ENCODE measurements at regions not wholly inside any gene's neighbourhood (a gene's known extent, or its start where the extent isn't known, plus 50 kb on each side); places are given as distances from the start of the nearest gene placed in this dataset.

DNA sequence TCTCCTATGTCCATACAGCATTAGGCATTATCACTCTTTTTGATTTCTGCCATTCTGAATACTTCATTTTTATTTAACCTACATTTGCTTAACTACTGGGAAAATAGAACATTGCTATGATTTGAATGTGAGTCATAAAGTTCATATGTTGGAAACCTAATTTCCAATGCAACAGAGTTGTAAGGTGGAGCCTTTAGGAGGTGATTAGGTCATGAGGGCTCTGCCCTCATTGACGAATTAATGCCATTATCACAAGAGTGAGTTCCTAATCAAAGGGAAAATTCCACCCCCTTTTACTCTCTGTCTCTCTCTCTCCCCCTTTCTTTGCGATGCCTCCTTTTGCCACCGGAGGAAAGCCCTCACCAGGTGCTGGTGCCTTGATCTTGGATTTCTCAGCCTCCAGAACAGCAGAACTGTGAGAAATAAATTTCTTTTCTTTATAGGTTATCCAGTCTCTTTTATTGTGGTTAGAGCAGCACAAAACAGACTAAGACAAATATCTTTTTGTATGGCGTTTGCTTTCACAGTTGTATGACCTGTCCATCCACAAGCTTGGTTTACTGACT lies 180.1 kb upstream of the ARID2 start:
- DNase-seq (ENCODE audit: low read depth), result no peak

DNA sequence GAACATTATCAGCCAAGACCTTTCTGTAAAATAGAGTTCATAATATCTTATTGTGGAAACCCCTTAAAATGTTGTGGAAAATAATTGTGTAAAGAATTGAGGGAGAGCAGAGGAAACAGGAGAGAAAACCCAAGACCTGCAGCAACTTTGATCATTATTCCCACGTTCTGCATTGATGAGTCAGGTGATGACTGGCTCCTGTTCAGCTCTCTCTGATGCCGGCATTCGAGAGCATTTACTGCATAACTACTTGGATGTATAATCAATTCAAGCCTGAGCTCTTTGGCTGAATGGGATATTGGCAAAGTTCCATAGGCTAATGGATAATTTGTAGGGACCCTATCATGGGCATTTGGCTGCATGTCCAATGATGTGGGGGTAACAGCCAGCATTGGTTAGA lies 176.3 kb upstream of the ARID2 start:
- no peak for DNase-seq (ENCODE audit: low read depth)

DNA sequence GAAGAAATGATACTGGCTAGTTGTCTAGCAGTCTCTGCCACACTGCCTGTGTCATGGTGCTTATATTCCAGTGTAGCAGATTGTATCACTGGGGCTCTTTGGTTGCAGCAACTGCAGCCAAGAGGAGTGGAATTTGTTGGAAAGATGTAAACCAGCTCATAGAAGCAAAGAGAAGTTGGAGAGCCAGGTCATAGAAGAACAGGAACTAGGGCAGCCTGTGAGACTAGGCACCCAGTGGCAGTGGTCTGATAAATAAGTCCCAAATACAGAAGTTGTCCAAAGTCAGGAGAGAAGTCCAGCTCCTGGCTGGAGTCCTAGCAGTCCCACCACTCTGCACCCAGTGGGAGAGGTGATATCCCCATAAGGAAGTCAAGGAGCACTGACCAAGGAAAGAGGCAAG lies 172.5 kb upstream of the ARID2 start:
- DNase-seq (ENCODE audit: low read depth), result no peak

GRCh38 chr12:45558353-45558752 lies 171.2 kb upstream of the ARID2 start:
- DNase-seq (ENCODE audit: low read depth), result no peak

DNA sequence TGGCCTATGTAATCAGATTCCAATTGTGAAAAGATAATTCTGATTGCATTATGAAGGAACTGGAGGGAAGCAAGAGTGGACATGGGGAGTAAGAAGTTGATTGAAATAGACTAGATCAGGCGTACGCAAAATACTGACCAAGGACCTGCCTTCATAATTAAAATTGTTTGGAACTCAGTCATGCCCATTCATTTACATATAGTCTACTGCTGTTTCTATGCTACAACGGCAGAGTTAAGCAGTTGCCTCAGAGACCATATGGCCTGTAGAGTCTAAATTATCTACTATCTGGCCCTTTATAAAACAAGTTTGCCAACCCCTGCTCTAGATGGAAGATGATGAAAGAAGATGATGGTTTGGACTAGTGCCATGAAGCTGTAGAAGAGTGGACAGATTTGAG lies 170.0 kb upstream of the ARID2 start:
- DNase-seq (ENCODE audit: low read depth), result no peak

DNA sequence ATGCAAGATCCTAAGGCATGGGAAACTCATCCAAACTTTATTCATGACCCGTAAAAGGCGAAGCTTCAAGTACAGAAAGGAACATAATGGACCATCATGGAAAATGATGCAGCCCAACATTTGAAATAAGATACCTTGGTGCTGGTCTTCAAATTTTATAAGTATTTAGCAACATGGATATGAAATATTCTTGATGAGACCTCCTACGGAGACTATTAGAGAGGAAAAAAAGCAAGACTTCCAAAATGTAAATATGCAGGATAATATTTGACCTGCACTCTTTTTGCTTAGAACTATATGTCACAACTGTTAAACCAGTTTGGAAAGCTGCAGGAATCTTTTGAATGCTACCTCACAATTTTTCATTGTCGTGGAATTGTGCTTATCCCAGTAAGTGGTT lies 168.8 kb upstream of the ARID2 start:
- DNase-seq (ENCODE audit: low read depth), result no peak

GRCh38 chr12:45561488-45561887 lies 168.0 kb upstream of the ARID2 start:
- no peak for DNase-seq (ENCODE audit: low read depth)

GRCh38 chr12:45565590-45565989 lies 163.9 kb upstream of the ARID2 start:
- no peak for DNase-seq (ENCODE audit: low read depth)

DNA sequence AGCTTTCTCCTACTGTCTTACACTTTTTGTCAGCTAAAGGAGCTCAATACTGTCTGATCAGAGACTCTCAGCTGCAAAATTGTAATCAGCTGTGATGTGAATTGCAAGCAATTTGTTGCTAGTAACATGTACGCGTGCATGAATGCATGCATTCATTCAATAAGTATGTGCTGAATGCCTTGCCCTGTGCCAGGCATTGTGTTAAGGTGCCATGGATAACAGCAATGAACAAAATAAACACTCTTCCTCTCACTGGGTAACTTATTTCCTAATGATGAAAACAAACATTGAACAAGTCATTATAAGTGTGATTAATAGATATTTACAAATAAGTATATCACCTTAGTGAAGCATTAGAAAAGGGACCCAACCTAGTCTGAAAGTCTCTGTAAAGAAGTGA lies 163.2 kb upstream of the ARID2 start:
- DNase-seq (ENCODE audit: low read depth), result no peak

DNA sequence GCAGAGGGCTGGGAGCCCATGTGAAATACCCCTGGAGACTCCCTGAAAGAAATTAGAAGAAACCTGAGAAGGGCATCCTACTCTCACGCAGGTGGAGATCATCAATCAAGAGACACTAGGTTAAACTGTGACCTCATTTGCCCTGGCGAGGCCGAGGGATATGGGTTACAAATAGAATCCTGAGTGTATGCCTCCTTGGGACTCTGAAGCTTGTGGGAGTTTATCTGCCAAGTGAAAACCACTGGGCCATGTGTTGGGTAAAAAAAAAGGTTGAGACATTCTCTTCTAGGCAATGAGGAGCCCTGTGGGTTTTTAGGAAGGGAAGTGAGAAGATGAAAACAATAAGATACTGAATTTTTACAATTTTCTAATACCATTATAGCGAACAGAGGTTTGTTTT lies 160.7 kb upstream of the ARID2 start:
- DNase-seq (ENCODE audit: low read depth), result no peak

DNA sequence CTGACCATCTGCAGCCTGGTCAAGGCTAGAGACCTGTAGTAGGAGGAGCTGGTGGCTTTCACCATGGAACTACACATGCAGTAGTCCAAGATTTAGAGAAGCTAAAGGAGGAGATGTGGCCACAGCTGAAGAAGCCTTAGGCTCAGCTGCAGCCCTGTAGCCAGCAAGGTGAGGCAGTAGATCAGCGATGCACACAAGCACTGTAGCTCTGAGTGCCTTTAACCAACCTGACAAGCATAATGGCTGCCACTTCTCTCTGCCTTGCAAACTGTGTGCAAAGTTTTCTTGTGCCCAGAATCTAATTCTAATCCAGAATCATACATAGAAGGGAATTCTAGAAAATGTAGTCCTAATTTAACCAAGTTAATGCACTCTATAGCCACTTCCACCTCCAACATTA lies 159.0 kb upstream of the ARID2 start:
- no peak for DNase-seq (ENCODE audit: low read depth)

DNA sequence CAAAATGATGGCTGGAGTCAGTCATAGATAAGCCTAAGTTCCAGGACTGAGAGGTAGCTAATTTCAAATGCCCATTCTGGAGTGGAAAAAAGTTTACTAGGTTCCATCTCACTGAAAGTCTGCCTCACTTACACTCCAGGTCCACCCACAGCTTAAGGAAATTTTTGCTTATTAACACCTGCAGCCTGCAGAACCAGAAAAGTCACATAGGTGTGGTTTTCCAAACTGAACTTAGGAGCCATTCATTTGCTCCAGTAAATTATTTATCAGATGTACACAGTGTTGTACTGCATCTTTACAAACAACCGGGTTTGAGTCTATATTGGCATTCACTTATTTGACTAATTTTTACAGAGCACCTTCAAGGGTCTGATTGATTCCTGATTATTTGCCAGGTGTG lies 157.4 kb upstream of the ARID2 start:
- no peak for DNase-seq (ENCODE audit: low read depth)

DNA sequence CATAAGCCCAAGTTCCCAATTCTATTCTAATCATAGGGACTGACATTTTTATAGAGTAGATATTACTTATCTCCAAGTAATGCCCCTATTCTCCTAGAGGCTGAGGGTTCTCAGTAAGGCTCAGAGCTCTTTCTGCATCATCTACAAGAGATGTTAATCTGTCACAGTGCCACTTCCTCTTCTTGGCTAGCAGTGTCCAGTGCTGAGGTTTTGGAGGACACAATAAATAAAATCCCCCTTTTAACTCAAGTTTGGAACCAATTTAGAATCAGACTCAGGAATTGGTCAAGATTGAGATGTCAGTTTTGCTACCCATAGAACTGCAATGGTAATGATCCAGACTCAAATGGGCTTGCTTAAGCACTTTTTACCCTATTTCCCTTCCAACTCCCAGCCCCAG lies 154.1 kb upstream of the ARID2 start:
- DNase-seq (ENCODE audit: low read depth), result no peak

- DNase-seq (ENCODE audit: low read depth), result no peak
These were observed 153.6 kb upstream of the ARID2 start for GRCh38 chr12:45575823-45576475.

GRCh38 chr12:45577844-45578399 lies 151.6 kb upstream of the ARID2 start:
- no peak for DNase-seq (ENCODE audit: low read depth)

GRCh38 chr12:45580356-45580969 lies 149.0 kb upstream of the ARID2 start:
- DNase-seq (ENCODE audit: low read depth), result no peak

DNA sequence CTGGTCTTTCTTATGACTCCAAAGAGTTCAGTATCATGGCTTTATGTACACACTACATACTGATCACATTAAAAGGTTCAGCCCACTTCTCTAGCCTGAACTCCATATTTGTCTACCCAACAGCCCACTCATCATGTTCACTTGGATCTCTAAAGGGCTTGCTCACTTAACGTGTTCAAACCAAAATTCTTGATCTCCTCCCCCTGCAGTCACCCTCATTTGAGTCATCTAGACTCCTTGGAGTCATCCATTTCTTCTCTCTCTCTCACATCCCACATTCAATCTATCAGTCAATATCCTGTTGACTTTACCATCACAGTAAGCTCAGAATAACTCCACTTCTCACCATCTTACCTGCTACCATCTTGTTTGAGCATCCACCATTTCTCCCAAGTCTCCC lies 148.4 kb upstream of the ARID2 start:
- DNase-seq (ENCODE audit: low read depth), result no peak

DNA sequence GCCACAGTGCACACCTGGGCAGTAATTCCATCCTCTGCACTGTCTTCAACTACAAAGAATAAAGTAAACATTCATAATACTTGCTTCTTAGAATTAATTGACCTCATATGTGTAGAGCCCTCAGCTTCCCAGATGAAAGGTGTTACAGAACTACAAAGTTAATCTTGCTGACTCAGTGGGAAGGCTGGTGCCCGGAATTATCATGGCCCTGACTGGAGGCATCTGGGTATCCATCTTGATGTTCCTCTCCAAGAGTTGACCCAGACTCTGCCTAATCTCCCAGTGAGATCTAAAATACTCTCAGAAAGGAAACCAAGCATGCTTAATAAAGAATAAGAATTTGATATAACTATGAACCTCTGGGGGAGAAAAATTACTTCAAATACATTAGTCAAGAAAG lies 147.0 kb upstream of the ARID2 start:
- no peak for DNase-seq (ENCODE audit: low read depth)

- peak; percentile 47 for DNase-seq (ENCODE audit: low read depth)
These were observed 146.4 kb upstream of the ARID2 start for GRCh38 chr12:45582986-45583659.

DNA sequence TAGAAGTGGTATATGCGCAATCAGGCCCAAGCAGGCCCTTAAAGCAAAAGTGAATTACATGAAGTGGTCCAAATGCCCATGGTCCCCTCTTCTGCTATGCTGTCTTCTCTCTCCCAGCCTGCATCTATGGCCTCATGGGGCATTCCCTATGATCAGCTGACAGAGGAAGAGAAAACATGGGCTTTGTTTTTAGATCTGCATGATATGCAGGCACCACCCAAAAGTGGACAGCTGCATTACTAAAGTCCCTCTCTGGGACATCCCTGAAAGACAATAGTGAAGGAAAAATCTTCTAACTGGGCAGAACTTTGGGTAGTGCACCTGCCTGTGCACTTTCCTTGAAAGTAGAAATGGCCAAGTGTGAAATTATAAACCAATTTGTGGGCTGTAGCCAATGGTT lies 145.2 kb upstream of the ARID2 start:
- no peak for DNase-seq (ENCODE audit: low read depth)

GRCh38 chr12:45585522-45586230 lies 143.8 kb upstream of the ARID2 start:
- no peak for DNase-seq (ENCODE audit: low read depth)

GRCh38 chr12:45586486-45586885 lies 143.0 kb upstream of the ARID2 start:
- no peak for DNase-seq (ENCODE audit: low read depth)
